ENCODE measurements at regions not wholly inside any gene's neighbourhood (a gene's known extent, or its start where the extent isn't known, plus 50 kb on each side); places are given as distances from the start of the nearest gene placed in this dataset.

GRCh38 chr12:13727707-13728195 is 253.7 kb downstream of the GRIN2B start:
- DNase-seq = no peak

GRCh38 chr12:13725049-13725448 is 256.4 kb downstream of the GRIN2B start:
- H3K9ac ChIP-seq (ENCODE audit: low read depth in 2 of 2, low read length in 2 of 2) = no peak overlapping the region
- no peak overlapping the region for H3K4me3 ChIP-seq
- no peak for DNase-seq
- no peak for TF ChIP-seq CTCF (IDR thresholded peaks at IDR 0.05)
- H3K27me3 ChIP-seq = no peaks in the 10 kb centered on the region
- H3K9me3 ChIP-seq = no peaks in the 10 kb centered on the region
- H3K36me3 ChIP-seq = no peaks in the 10 kb centered on the region
- intact Hi-C loops (cut with DNase I) = no loop called here
- no peaks in the 10 kb centered on the region for H3K4me1 ChIP-seq
- H3K27ac ChIP-seq = no peak overlapping the region

More at GRCh38 chr12:13727707-13728195, 253.7 kb downstream of the GRIN2B start:
- H3K4me3 ChIP-seq = no peak overlapping the region
- H3K36me3 ChIP-seq = no peaks in the 10 kb centered on the region
- H3K4me1 ChIP-seq = no peaks in the 10 kb centered on the region
- intact Hi-C loops (cut with DNase I) = no loop called here
- no peak overlapping the region for H3K27ac ChIP-seq
- TF ChIP-seq CTCF (IDR thresholded peaks at IDR 0.05) = no peak
- H3K9me3 ChIP-seq = no peaks in the 10 kb centered on the region
- H3K27me3 ChIP-seq = no peaks in the 10 kb centered on the region
- no peak overlapping the region for H3K9ac ChIP-seq (ENCODE audit: low read depth in 2 of 2, low read length in 2 of 2)

GRCh38 chr12:13724136-13724535 is 257.3 kb downstream of the GRIN2B start:
- TF ChIP-seq CTCF (IDR thresholded peaks at IDR 0.05) = no peak
- intact Hi-C loops (cut with DNase I) = no loop called here
- Histone ChIP-seq H3K9ac (ENCODE audit: low read depth in 2 of 2, low read length in 2 of 2) (no peak overlapping the region), H3K27me3 (no peaks in the 10 kb centered on the region), H3K27ac (no peak overlapping the region), H3K4me1 (no peaks in the 10 kb centered on the region), H3K36me3 (no peaks in the 10 kb centered on the region), H3K4me3 (no peak overlapping the region), H3K9me3 (no peaks in the 10 kb centered on the region)
- DNase-seq = no peak

GRCh38 chr12:13719986-13720385 is 261.4 kb downstream of the GRIN2B start:
- intact Hi-C loops (cut with DNase I) = no loop called here
- no peak for TF ChIP-seq CTCF (IDR thresholded peaks at IDR 0.05)
- Histone ChIP-seq H3K4me3 (no peak overlapping the region), H3K27ac (no peak overlapping the region), H3K27me3 (no peaks in the 10 kb centered on the region), H3K4me1 (no peaks in the 10 kb centered on the region), H3K36me3 (no peaks in the 10 kb centered on the region), H3K9me3 (no peaks in the 10 kb centered on the region), H3K9ac (ENCODE audit: low read depth in 2 of 2, low read length in 2 of 2) (no peak overlapping the region)
- no peak for DNase-seq

GRCh38 chr12:13718271-13718670 is 263.1 kb downstream of the GRIN2B start:
- H3K9ac ChIP-seq (ENCODE audit: low read depth in 2 of 2, low read length in 2 of 2) = no peak overlapping the region
- no peaks in the 10 kb centered on the region for H3K9me3 ChIP-seq
- H3K27me3 ChIP-seq = no peaks in the 10 kb centered on the region
- peak overlapping the region; percentile 59 for H3K27ac ChIP-seq
- no peaks in the 10 kb centered on the region for H3K4me1 ChIP-seq
- TF ChIP-seq CTCF (IDR thresholded peaks at IDR 0.05) = no peak
- no peaks in the 10 kb centered on the region for H3K36me3 ChIP-seq
- intact Hi-C loops (cut with DNase I) = no loop called here
- H3K4me3 ChIP-seq = no peak overlapping the region
- DNase-seq = peak; percentile 76

Measured in colonic mucosa (tissue), 4 donors.